Inflammatory macrophage treated with lipopolysaccharide for 1 hour (primary cell): ENCODE measurements at regions not wholly inside any gene's neighbourhood (a gene's known extent, or its start where the extent isn't known, plus 50 kb on each side); places are given as distances from the start of the nearest gene placed in this dataset.
"Not testable (repeated sequence)": the region's sequence is repeated elsewhere in the genome, so short reads cannot be mapped to it uniquely, and the experiment has no call there.

Experiments used
- DNase-seq, 2 donors: peaks; one replicate each; pipeline ENCODE4 v3.0.0-alpha.2; 2020 to 2022

- peak; percentile 47 to 94 for DNase-seq
These were observed 246.1 kb upstream of the DUSP10 start for GRCh38 chr1:221987860-221988520.

DNA sequence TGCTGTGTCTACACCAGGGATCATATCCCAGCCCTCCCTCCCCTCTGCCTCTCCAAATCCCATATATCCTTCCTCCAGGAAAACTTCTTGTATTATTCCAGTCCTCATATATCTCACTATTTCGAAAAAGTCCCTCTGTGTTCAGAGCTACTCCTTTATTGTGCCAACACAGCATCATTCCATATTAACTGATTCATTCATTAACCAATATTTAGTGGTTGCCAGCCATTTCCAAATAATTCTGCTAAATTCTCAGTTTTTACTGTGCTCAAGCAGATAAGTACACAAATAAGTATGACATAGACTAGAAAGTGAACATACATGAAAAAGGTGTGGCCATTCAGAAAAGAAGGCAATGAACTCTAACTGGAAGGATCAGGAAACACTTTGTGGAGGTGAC is 241.6 kb upstream of the DUSP10 start:
- no peak for DNase-seq

DNA sequence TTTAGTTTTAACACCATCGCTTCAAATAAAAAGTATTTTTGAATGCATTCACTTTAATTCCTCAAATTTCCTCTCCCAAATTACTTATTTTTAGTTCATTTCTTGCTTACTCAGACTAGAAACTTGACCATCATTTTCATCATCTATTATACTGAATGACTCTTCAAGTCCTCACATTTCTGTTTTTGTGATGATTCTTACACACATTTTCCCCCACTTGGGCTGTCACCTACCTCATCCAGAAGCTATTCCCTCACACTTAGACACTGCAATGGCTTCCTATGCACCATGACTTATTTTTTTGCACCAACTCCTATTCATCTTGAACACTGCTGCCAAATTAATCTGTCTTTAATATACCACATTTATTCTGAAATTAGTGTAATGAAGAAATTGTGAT is 239.6 kb upstream of the DUSP10 start:
- no peak for DNase-seq

GRCh38 chr1:221979444-221980032 is 237.6 kb upstream of the DUSP10 start:
- no peak for DNase-seq

DNA sequence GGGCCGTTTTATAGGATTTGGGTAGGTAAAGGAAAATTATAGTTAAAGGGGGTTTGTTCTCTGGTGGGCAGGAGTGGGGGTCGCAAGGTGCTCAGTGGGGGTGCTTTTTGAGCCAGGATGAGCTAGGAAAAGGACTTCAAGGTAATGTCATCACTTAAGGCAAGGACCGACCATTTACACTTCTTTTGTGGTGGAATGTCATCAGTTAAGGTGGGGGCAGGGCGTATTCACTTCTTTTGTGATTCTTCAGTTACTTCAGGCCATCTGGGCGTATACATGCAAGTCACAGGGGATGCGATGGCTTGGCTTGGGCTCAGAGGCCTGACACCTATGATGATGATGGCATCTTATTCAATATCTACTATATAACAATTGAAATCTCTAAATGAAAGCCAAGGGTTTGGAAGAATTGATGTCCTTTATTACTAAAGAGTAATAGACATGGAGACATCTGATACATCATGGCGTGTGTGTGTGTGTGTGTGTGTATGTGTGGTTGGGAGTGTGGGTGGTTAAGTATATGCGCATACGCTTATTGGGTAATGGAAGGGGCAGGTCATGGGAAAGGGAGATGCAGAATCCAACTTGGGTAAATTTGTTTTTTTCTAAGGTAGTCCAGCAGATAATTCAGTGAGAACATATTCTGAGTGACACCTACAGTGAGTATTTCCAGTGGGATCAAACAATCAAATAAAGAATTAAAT is 236.9 kb upstream of the DUSP10 start:
- not testable (repeated sequence) for DNase-seq

- not testable (repeated sequence) for DNase-seq
These were observed 231.9 kb upstream of the DUSP10 start for GRCh38 chr1:221973787-221974186.

GRCh38 chr1:221972276-221973235 is 230.7 kb upstream of the DUSP10 start:
- no peak for DNase-seq

DNA sequence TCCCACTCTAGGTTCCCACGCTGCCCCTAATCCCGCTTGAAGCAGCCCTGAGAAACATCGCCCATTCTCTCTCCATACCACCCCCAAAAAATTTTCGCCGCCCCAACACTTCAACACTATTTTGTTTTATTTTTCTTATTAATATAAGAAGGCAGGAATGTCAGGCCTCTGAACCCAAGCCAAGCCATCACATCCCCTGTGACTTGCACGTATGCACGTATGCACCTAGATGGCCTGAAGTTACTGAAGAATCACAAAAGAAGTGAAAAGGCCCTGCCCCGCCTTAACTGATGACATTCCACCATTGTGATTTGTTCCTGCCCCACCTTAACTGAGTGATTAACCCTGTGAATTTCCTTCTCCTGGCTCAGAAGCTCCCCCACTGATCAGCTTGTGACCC is 229.1 kb upstream of the DUSP10 start:
- DNase-seq = not testable (repeated sequence)

DNA sequence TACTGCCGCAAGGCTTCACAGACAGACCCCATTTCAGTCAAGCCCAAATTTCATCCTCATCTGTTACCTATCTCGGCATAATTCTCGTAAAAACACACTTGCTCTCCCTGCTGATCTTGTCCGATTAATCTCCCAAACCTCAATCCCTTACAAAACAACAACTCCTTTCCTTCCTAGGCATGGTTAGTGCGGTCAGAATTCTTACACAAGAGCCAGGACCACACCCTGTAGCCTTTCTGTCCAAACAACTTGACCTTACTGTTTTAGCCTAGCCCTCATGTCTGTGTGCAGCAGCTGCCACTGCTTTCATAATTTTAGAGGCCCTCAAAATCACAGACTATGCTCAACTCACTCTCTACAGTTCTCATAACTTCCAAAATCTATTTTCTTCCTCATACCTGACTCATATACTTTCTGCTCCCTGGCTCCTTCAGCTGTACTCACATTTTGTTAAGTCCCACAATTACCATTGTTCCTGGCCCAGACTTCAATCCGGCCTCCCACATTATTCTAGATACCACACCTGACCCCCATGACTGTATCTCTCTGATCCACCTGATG is 227.5 kb upstream of the DUSP10 start:
- DNase-seq = not testable (repeated sequence)

- DNase-seq = not testable (repeated sequence)
These were observed 225.6 kb upstream of the DUSP10 start for GRCh38 chr1:221967538-221967937.

DNA sequence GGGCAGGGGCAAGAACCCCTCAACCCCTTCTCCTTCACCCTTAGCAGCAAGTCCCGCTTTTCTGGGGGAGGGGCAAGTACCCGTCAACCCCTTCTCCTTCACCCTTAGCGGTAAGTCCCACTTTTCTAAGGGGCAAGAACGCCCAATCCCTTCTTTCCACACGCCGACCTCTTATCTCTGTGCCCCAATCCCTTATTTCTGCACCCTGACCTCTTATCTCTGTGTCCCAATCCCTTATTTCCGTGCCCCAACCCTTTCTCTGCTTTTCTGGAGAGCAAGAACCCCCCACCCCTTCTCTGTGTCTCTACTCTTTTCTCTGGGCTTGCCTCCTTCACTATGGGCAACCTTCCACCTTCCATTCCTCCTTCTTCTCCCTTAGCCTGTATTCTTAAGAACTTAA is 225.0 kb upstream of the DUSP10 start:
- not testable (repeated sequence) for DNase-seq

DNA sequence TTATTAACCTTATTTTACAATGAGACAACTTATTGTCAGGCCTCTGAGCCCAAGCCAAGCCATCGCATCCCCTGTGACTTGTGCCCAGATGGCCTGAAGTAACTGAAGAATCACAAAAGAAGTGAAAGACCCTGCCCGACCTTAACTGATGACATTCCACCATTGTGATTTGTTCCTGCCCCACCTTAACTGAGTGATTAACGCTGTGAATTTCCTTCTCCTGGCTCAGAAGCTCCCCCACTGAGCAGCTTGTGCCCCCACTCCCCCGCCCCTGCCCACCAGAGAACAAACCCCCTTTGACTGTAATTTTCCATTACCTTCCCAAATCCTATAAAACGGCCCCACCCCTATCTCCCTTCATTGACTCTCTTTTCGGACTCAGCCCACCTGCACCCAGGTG is 224.0 kb upstream of the DUSP10 start:
- DNase-seq = not testable (repeated sequence)

- DNase-seq = no peak
These were observed 223.4 kb upstream of the DUSP10 start for GRCh38 chr1:221965252-221965651.

GRCh38 chr1:221963742-221964141 is 221.9 kb upstream of the DUSP10 start:
- DNase-seq = no peak

- no peak for DNase-seq
These were observed 220.5 kb upstream of the DUSP10 start for GRCh38 chr1:221962385-221962784.

DNA sequence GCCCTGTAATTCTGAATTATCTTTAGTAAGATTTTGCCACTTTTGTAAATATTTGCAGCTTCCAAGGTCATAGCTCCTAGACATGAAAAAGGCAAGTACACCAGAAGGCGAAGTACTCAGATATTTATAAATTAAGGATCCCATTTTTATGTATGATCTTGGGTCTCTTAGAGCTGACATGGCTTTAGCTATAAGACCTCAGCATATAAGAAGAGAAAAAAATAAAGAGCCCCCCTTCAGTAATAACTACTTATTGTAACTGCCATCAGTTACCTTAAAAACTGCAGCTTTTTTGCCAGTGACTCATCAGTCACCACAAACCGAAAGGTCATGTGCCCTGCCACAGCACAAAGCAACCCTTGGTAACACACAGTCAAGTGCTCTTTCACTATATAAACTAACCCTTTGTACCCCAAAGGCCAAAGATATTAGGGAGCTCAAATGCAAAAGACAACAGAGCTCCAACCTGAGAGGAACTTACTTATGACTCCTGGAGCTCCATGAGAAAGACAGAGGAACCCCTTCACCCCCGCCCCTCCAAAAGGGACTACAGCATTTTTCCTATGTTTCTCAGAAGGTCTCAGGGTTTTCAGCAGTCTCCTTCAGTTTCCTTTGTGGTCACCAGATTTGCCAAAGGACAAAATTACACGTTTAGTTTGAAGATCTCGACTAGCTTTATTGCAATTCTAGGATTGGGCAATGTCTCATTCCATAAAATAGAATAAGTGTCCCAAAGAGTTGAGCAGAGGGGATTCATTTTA is 219.8 kb upstream of the DUSP10 start:
- DNase-seq = peak; percentile 29 to 72

- DNase-seq = not testable (repeated sequence)
These were observed 216.3 kb upstream of the DUSP10 start for GRCh38 chr1:221958161-221958562.

DNA sequence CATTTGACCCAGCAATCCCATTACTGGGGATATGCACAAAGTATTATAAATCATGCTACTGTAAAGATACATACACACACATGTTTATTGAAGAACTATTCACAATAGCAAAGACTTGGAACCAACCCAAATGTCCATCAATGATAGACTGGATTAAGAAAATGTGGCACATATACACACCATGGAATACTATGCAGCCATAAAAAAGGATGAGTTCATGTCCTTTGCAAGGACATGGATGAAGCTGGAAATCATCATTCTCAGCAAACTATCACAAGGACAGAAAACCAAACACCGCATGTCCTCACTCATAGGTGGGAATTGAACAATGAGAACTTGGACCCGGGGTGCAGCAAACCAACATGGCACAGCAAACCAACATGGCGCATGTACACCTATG is 215.5 kb upstream of the DUSP10 start:
- DNase-seq = not testable (repeated sequence)

- DNase-seq = no peak
These were observed 208.1 kb upstream of the DUSP10 start for GRCh38 chr1:221949996-221950395.

GRCh38 chr1:221948459-221948858 is 206.6 kb upstream of the DUSP10 start:
- no peak for DNase-seq

DNA sequence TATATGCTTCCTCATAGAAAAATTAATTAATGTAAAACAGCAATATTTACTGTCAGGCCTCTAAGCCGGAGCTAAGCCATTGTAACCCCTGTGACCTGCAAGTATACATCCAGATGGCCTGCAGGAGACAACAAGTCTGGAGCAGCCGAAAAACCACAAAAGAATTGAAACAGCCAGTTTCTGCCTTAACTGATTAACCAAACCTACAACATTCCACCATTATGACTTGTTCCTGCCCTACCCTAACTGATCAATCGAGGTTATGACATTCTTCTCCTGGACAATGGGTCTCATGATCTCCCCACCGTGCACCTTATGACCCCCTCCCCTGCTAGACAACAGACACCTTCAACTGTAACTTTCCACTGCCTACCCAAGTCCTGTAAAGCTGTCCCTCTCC is 205.8 kb upstream of the DUSP10 start:
- DNase-seq = no peak

DNA sequence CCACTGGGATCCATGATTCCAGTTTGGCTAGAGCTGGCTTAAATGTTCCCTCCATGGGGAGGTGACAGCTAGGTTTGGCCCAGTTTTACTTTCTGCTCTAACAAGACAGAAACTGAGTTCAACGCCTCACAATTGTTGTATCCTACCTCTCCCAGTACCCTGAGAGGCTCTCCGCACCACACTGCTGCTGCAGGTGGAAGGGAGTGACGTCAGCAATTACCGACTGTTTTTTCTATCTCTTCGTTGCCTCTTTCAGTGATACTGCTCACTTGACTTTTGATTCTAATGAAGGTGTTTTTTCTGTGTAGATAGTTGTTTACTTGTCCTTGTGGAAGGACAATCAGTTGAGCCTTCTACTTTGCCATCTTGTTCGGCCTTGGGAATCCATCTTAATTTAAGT is 204.9 kb upstream of the DUSP10 start:
- no peak for DNase-seq
